Left ventricle myocardium inferior (tissue), 1 donor: ENCODE measurements at regions not wholly inside any gene's neighbourhood (a gene's known extent, or its start where the extent isn't known, plus 50 kb on each side); places are given as distances from the start of the nearest gene placed in this dataset.

Experiments
- DNase-seq: peaks from one replicate; pipeline ENCODE4 v3.0.0-alpha.2; 2020
- H3K27ac ChIP-seq: fragments of 200-600 bp; replicated peaks from 2 replicates; pipeline ENCODE4 v1.8.0; 2021
- H3K27me3 ChIP-seq: fragments of 200-600 bp; 2 replicates; pipeline ENCODE4 v1.8.0; 2021; ENCODE audit warnings: low read depth
- H3K36me3 ChIP-seq: fragments of 200-600 bp; 2 replicates; pipeline ENCODE4 v1.8.0; 2021
- H3K4me1 ChIP-seq: fragments of 200-600 bp; 2 replicates; pipeline ENCODE4 v1.8.0; 2021
- H3K4me3 ChIP-seq: fragments of 200-600 bp; 2 replicates; pipeline ENCODE4 v1.8.0; 2021; ENCODE audit warnings: mild to moderate bottlenecking, moderate library complexity
- H3K9me3 ChIP-seq: fragments of 200-600 bp; replicated peaks from 2 replicates; pipeline ENCODE4 v1.8.0; 2021
- CTCF ChIP-seq: fragments of 200-600 bp; IDR thresholded peaks from 2 replicates; pipeline ENCODE4 v1.8.0; 2021; ENCODE audit warnings: antibody characterized with exemption, mild to moderate bottlenecking, borderline replicate concordance
- intact Hi-C: fragments of 100-400 bp; cut with micrococcal nuclease; formaldehyde crosslinking; loops from one replicate; pipeline ENCODE4 v1.11.0; 2022
- donor health status: DM: no; HTN: yes; CAD: no; lungs with severe emphysema.

GRCh38 chr13:31853643-31854326 lies 114.5 kb downstream of the RXFP2 start:
- peak overlapping the region; percentile 1 for H3K27ac ChIP-seq
- no peak for TF ChIP-seq CTCF
- H3K9me3 ChIP-seq: no peaks in the 10 kb centered on the region
- no peaks in the 10 kb centered on the region for H3K27me3 ChIP-seq
- no peak overlapping the region for H3K4me3 ChIP-seq
- DNase-seq: no peak
- H3K36me3 ChIP-seq: no peaks in the 10 kb centered on the region
- intact Hi-C loops: no loop called here
- H3K4me1 ChIP-seq: peaks cover 70% of the 10 kb centered on the region

GRCh38 chr13:31859571-31859970 lies 120.2 kb downstream of the RXFP2 start:
- Histone ChIP-seq H3K27ac (peak overlapping the region; percentile 72), H3K27me3 (no peaks in the 10 kb centered on the region), H3K4me3 (peak overlapping the region; percentile 3), H3K9me3 (no peaks in the 10 kb centered on the region), H3K4me1 (peaks cover 65% of the 10 kb centered on the region), H3K36me3 (no peaks in the 10 kb centered on the region)
- no peak for DNase-seq
- TF ChIP-seq CTCF: no peak
- intact Hi-C loops: no loop called here

GRCh38 chr13:31860002-31860401 lies 120.7 kb downstream of the RXFP2 start:
- peak overlapping the region; percentile 72 for H3K27ac ChIP-seq
- H3K36me3 ChIP-seq: no peaks in the 10 kb centered on the region
- H3K4me3 ChIP-seq: peak overlapping the region; percentile 3
- no peak for DNase-seq
- intact Hi-C loops: no loop called here
- peaks cover 63% of the 10 kb centered on the region for H3K4me1 ChIP-seq
- no peak for TF ChIP-seq CTCF
- no peaks in the 10 kb centered on the region for H3K27me3 ChIP-seq
- no peaks in the 10 kb centered on the region for H3K9me3 ChIP-seq

GRCh38 chr13:31862828-31863227 lies 123.5 kb downstream of the RXFP2 start:
- no peak for TF ChIP-seq CTCF
- H3K4me1 ChIP-seq: peaks cover 73% of the 10 kb centered on the region
- no peak overlapping the region for H3K4me3 ChIP-seq
- H3K27ac ChIP-seq: peak overlapping the region; percentile 41
- H3K36me3 ChIP-seq: no peaks in the 10 kb centered on the region
- H3K27me3 ChIP-seq: no peaks in the 10 kb centered on the region
- H3K9me3 ChIP-seq: no peaks in the 10 kb centered on the region
- intact Hi-C loops: no loop called here
- no peak for DNase-seq

- TF ChIP-seq CTCF: no peak
- Histone ChIP-seq H3K27me3 (no peaks in the 10 kb centered on the region), H3K27ac (no peak overlapping the region), H3K36me3 (no peaks in the 10 kb centered on the region), H3K4me3 (no peak overlapping the region), H3K4me1 (peaks cover 69% of the 10 kb centered on the region), H3K9me3 (no peaks in the 10 kb centered on the region)
- DNase-seq: no peak
- intact Hi-C loops: no loop called here
These were observed 125.0 kb downstream of the RXFP2 start for GRCh38 chr13:31864307-31864706.

- TF ChIP-seq CTCF: no peak
- no peaks in the 10 kb centered on the region for H3K27me3 ChIP-seq
- H3K36me3 ChIP-seq: no peaks in the 10 kb centered on the region
- no peak overlapping the region for H3K27ac ChIP-seq
- H3K9me3 ChIP-seq: no peaks in the 10 kb centered on the region
- peaks cover 69% of the 10 kb centered on the region for H3K4me1 ChIP-seq
- no peak for DNase-seq
- intact Hi-C loops: no loop called here
- H3K4me3 ChIP-seq: no peak overlapping the region
These were observed 126.8 kb downstream of the RXFP2 start for GRCh38 chr13:31866099-31866498.
